Lung microvascular endothelial cell (primary cell): ENCODE measurements at regions not wholly inside any gene's neighbourhood (a gene's known extent, or its start where the extent isn't known, plus 50 kb on each side); places are given as distances from the start of the nearest gene placed in this dataset.

ENCODE experiments used
- DNase-seq, 2 donors: peaks; one replicate each; pipeline versions ENCODE4 v3.0.0 to v3.0.0-alpha.2; 2010; ENCODE audit warnings: low read depth in 2 of 2

DNA sequence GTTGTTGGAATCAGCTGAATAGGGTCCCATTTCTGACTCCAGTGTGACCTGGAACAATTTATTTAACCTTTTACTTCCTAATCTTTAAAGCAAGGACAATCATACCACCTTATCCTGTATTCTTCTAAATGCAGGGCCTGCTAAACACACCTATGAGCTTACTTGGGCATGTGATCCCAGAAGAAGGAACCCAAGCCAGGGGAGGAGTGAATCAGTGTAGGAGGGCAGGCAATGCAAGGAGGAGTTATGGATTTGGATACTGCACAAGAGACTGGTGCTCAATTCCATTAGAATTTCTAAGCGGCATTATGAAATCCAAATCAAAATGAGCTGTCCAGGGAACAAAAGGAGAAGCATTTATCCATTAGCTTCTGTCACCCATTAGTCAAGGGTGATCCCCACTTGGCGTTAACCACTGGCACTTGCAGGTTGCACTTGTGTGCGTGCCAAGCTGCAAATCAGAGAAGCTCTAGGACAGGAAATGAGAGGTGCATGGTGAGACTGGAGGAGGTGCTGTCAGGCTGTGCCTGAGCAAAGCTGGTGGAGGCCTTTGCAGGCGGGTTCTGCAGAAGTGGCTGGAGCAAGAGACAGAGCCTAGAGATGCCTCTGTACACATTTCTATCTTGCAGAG lies 297.2 kb upstream of the PLXNA2 start:
- no peak for DNase-seq

DNA sequence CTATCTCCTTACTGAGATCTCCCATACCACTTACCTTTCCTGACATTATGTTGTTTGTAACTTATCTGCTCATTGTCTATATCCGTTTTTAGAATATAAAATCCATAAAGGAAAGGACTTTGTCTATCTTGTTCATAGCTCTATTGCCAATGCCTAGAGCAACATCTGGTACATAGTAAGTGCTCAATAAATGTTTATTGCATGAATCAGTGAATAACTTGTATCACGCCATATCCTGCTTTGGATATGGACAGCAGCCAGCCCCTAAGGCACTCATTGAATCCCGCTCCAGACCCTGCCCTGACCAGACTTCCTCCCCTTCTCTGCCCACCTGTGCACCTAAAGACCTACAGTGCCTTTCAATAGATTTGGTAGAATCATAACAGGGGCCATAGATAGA lies 298.1 kb upstream of the PLXNA2 start:
- no peak for DNase-seq

DNA sequence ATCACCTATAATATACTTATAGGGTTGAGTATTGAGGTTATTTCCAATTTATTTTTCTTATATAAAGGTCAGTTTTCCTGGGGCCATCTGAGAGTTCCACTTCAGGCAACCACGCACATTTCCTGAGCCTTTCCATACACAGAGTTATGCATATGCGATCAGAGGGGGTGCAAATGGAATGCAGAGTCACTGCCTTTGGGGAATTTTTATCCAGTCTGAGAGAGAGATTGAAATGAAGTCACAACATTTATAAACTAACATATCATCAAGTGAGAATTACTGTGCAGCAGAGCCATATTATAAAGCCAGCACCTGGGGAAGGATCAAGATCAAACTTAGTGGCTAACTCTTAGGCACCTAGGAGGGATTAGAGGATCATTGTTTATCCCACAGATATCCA lies 299.9 kb upstream of the PLXNA2 start:
- no peak for DNase-seq

DNA sequence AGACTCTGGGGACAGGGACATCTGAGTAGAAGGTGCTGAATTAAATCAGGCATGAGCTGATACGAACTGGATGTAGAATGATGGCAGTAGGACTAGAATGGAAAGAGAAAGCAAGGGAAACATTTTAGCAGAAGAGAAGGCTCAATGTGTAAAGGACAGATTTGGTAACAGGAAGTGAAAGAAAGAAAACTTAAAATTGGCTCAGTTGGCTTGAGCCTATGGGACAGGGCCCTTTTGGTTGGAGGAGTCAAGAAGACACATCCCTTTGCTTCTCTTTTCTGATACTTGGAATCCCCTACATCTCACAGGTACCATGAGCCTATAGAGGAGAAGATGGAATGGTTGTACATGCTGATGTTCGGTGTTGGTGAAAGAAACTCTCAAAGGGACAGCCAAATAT lies 300.6 kb upstream of the PLXNA2 start:
- DNase-seq, result no peak

DNA sequence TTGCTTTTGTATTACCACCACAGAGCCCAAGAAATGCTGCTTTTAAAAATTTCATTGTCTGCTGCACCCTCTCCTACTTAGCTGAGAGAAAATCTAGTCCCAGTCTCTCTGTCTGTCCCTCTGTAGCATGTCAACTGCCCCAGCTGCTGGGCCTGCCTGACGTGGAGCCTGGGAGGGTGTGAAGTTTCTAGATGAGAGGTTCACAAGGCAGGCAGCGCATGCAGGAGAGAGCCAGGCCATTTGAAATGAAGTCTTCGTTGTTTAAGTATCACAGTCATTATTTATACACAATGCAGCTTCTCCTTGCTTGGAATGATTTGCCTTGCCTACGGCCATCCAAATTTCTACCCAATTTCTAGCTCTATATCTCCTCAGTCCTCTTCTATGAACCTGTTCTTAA lies 306.8 kb upstream of the PLXNA2 start:
- no peak for DNase-seq

DNA sequence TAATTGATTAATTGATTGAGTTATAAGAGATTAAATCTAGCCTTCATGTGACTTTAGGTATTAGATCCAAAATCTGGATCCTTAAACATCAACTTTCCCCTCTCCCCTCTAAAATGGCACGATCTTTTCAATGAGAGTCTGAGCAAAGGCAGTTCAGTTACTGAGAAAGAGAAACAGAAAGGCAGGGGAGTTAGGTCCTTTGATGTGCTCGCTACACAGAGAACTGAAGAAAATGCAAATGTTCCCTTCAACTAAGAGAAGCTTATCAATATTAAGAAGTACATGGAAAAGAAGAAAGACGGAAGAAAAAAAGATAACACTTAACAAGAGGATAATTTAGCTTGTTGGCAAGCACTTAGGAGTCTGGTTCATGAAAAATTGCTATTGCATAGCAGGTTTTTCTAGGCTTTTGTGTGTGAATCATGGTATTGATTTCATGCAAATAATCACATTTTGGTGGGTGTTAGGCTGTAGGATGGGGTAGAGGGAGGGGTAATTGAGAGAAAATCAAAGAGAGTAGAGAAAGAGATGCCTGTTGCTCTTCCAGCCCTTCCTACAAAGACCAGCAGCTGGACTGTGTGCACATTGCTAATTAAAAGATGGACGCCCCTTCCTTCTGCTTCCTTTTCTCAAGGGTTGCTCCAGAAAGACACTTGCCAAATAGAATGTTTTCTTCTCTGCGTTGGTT lies 307.6 kb upstream of the PLXNA2 start:
- no peak for DNase-seq

DNA sequence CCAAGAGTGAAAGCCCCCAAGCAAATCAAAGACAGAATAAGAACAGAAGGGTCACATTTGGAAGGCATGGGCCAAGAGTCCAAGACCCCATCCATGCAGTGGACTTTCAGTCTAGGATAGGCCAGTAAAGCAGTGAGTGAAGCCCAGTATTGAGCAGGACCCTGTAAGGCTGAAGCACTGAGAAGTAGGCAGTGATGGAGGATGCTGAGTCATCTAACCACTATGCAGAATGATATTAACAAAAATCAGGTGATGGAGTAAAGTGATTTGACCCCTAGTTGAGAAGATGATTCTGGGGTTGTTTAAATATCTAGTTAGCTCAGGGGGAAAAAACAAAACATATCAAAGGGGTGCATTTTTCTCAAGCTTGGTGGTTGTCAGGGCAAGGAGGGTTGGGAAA lies 308.7 kb upstream of the PLXNA2 start:
- DNase-seq, result no peak

DNA sequence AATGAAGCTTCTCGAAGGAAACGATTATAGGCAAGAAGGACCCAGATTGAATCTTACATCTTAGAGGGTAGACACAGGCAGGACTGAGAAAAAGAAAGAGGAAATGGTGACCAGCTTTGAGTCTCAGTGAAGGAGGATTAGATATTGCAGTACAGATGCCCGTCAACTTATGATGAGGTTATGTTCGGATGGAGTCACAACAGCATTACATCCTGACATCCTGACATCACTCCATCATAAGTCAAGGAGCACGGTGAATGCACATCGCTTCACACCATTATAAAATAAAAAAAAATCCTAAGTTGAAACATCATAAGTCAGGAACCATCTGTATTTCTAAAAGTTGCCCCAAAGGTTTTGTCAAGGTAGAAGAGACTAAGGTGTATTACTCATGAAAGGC lies 312.3 kb upstream of the PLXNA2 start:
- no peak for DNase-seq

DNA sequence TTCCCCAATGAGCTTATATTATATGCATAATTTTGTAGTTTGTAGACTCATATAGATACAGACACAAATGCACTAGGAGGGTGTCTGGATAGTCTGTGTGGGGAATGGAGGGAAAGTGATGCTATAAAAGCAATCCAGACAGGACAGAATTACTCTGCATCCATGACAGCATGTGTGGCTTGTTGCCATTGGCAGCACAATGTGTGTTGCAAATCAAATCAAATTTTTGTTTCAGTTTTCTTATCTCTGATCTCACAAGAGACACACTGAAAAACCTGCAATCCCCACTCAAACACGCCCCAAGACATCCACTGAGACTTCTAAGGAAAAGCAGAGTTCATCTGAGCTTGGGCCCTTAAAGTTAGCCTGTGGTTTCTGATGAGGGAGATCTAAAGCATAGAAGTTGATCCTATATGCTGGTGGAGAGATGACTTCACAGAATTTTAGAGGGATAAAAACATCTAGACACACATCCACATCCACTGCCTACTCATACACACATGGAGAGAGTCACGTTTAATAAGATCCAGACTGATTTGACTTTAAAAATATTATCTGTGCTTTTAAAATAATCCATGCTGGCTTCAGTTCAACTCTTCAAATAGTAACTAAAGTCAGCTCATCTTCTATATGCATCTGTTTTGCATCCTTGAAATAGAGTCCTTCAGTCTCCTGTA lies 313.0 kb upstream of the PLXNA2 start:
- no peak for DNase-seq

DNA sequence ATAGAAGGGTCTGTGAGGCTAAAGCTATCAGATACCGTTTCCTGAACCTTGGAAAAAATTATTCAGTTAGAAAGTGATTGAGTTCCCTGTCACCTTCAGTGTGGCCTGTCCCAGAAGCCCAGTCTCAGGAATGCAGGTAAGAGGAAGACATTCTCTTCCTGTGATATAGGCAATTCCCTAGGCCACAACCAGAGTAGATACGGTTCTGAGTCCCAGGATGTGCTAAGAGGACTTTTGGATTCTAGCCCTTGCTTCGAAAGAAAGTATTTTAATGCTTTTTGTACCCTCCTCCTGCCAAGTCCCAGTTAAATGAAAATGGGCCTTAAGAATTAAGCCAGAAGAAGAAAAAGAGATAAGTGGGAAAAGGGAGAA lies 313.5 kb upstream of the PLXNA2 start:
- DNase-seq, result no peak

DNA sequence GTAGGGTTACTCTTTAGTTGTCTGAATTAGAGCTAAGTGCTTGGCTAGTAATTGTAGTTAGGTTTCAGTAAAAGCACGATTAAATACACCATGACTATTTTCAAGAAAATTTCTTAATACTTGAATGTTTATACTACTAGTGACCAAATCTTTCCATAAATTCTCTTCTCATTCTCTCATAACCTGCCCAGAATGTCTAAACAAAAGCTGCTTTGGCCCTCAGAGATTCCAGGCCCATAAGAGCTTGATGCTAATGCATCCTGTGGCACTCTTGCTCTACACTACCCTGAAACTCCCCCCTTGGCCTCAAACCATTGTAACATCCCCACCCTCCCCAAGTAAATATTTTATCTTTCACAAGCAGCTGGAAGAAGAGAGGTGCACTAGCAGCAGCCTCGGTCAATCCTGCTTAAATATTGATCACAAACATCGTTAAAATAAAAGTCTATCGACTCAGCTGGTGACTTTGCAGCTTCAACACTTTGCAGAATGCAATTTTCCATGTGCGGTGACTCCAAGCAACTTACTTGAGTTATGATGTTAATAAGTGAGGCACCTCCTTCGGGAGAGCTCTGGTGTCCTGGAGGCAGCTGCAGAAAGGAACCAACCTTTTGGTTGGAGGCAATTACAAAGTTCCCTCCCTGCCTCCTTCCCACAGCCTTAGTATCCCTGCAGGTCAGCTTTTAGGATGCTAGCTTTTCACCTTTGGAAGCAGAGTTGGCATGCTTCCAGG lies 315.6 kb upstream of the PLXNA2 start:
- DNase-seq, result no peak

DNA sequence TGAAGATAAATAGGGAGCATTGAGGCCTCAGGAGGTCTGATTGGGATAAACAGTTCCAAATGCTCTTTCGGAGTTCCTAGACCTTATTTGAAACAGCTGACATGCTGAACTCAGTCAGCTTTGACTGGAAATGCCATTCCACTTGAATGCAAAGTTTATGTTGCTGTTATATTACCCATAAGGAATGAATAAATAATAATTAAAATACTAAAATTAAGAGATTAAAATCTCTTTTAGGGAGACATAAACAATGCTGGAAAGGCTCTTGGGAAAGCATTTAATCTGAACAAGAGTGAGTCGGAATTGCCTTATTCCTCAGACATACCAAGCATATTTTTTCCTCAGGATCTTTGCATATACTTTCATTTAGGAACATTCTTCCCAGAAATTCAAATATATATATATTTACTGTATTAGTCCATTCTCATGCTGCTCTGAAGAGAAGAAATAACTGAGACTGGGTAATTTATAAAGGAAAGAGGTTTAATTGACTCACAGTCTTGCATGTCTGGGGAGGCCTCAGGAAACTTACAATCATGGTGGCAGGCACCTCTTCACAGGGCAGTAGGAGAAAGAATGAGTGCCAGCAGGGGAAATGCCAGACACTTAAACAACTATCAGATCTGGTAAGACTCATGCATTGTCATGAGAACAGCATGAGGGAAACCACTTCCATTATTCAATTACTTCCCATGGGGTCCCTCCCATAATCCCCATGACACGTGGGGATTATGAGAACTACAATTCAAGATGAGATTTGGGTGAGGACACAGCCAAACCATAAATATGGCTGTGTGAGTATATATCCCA lies 318.2 kb upstream of the PLXNA2 start:
- DNase-seq, result no peak

DNA sequence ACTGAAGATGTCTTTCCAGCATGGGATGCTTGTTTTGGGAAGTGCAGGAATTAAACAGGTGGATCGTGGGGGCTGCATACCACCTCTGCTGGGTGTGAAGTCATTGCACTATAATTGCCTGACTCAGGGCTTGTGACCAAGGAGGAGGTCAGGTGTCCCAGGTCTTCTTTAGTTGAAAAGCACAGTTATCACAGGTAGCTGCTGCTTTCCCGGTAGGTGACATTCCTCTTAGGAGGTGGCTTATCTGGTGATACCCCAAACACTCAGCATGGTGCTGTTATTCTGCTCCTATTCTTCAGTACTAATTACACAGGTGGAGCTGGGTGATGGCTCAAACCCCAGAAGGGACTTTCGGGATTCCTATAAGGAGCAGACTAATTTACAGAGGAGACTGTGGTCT lies 320.3 kb upstream of the PLXNA2 start:
- DNase-seq, result no peak

DNA sequence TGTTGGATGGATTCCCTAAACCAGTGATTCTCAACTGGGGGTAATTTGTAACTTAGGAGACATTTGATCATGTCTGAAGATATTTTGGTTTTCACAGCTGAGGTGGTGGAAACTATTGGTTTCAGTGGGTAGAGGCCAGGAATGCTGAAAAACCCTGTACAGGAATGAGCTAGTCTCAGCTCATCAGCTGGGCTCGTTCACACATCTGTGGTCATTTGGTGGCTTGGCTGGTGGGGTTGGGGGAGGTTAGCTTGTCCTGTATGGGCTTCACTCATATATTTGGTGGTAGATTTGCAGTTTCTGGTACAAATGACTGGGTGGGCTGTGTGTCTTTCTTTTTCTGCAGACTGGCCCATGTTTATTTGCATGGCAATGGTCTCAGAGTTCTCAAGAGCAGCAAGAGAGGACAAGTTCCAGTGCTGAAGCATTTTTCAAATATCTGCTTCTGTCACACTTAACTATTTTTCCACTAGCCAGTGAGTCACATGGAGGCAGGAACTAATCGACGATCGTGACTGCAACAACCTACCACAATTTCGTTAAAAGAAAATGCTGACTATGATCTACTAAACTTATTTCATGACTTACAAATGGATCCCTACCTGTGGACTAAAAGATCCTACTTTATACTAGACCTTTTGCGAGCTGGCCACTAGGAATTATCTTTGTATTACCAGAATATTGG lies 321.7 kb upstream of the PLXNA2 start:
- no peak for DNase-seq

DNA sequence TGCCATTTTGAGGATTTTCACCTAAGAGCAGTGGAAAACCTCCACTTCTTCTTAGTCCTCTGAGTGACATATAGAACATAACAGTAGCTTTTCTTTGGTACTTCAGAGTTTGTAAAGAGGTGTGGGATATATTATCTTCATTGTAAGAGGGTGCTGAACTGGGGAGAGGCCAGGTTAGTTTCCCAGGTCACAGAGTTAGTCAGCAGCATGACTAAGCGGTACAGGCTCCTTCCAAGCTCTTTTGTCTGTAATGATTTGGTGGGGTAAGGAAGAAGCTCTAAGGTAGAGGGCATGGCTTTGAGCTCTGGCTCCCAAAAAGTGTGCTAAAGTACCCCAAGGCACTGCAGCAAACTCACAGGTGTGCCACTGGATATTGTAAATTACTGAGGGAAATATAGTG lies 325.0 kb upstream of the PLXNA2 start:
- no peak for DNase-seq

DNA sequence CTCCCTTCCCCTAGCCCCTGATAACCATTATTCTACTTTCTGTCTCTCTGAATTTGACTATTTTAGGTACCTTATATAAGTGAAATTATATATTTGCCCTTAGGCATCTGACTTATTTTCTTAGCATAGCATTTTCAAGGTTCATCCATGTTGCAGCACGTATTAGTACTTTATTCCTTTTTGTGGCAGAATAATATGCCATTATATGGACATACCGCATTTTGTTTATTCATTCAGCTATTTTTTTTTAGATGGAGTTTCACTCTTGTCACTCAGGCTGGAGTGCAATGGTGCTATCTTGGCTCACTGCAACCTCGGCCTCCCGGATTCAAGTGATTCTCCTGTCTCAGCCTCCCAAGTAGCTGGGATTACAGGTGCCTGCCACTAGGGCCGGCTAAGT lies 326.2 kb upstream of the PLXNA2 start:
- no peak for DNase-seq

DNA sequence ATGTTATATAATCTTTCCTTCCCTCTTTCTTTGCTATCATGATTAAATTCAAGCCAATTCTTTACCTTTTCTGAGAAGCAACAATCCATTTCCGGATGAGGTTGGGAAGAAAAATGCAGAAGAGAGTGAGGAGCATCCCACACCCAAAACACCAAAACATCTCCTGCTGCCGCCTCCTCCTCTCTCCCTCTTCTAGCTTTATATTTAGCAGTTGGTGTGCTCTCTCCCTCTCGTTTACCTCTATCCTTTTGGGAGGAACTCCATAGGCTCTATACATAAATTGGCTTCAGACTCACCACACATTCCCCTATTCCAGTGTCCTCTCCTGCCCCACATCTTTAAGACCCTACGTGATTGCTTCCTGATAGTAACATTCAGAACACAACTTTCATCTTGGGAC lies 332.2 kb upstream of the PLXNA2 start:
- no peak for DNase-seq

DNA sequence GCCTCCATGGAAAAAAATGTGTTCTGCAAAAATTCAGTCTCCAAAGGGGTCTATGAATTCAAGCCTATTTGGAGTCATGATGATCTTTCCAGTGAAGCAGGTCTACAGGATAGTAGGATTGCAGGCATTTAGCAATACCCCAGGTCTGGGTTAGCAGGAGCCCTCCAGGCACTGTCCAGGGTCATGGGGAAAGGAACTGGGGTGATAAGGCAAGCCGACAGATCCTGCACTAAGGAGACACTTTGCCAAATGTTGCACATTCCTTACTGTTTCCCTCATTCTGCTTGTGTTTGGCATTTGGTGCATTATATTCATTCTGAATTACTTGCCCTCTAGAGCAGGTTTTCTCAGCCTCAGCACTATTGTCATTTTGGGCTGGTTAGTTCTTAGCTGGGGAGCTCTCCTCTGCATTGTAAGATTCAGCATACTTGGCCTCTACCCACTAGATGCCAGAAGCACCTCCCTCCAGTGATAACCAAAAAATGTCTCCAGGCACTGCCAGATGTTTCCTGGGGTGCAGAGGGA lies 333.3 kb upstream of the PLXNA2 start:
- no peak for DNase-seq

DNA sequence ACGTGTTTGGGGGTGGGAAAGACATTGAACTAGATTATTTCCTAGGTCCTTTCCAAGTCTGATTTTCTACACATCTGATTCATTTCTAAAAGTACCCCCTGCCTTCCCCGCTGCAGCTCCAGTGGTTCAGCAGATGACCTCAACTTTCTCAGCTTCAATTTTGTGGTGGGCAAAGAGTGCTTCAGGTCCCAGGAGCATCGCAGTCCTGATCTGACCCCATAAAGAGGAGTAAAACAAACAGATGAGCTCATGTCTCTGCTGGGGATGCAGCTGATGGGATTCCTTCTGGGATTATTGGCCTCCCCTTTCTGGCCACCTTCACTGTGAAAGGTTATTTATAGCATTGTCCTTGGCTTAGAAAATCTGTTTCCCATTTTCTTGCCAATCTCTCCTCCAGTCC lies 337.0 kb upstream of the PLXNA2 start:
- DNase-seq, result no peak

DNA sequence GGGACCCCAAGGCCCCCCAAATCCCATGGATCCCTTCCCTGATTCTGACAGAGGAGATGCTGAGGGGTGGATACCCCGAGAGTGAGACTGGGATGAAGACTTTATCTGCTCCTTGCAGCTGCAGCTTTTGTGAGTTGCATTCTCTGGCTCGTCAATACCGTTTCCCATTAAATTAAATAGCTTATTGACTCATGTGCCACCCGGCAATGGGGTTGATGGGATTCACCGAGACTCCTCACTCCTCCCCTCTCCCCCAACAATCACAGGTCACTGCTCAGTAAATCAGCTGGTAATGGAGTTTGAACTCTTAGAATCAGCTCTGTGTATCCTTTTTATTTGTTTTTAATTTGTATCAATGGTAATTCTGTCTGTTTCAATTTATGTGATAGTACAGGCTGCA lies 337.5 kb upstream of the PLXNA2 start:
- no peak for DNase-seq
